MM.1S (cell line): ENCODE measurements at regions not wholly inside any gene's neighbourhood (a gene's known extent, or its start where the extent isn't known, plus 50 kb on each side); places are given as distances from the start of the nearest gene placed in this dataset.

Experiments used
- CTCF ChIP-seq: fragments of 300-600 bp; sonication (generic); IDR thresholded peaks from 2 replicates; pipeline ENCODE4 v1.5.1; 2016; ENCODE audit warnings: antibody characterized with exemption, low read length, mixed read lengths
- EZH2phosphoT487 ChIP-seq: fragments of 300-600 bp; sonication (generic); IDR thresholded peaks from 2 replicates; pipeline ENCODE4 v1.6.1; 2018; ENCODE audit warnings: antibody characterized with exemption, low read length

GRCh38 chr3:18649666-18650363 lies 224.7 kb upstream of the SATB1 start:
- TF ChIP-seq CTCF, result no peak
- no peak for TF ChIP-seq EZH2phosphoT487
